ENCODE measurements at regions not wholly inside any gene's neighbourhood (a gene's known extent, or its start where the extent isn't known, plus 50 kb on each side); places are given as distances from the start of the nearest gene placed in this dataset.

- no peak for TF ChIP-seq CTCF (IDR thresholded peaks at IDR 0.05; ENCODE audit: insufficient read depth, low read length, poor library complexity, severe bottlenecking)
- TF ChIP-seq EZH2phosphoT487 (conservative IDR thresholded peaks at IDR 0.05; ENCODE audit: low read length), result no peak
Observed at GRCh38 chr3:21995079-21995607, 244.1 kb upstream of the ZNF385D start.
